DOHH2 (cell line): ENCODE measurements at regions not wholly inside any gene's neighbourhood (a gene's known extent, or its start where the extent isn't known, plus 50 kb on each side); places are given as distances from the start of the nearest gene placed in this dataset.

Experiments
- H3F3A ChIP-seq: fragments of 200-600 bp; sonication (generic), shearing (Covaris generic); 2 replicates; pipeline ENCODE4 v1.6.0; 2016; ENCODE audit warnings: antibody characterized with exemption, mild to moderate bottlenecking; ENCODE audit not compliant: control insufficient read depth, insufficient read depth
- H3K27ac ChIP-seq: fragments of 200-600 bp; sonication (generic); 2 replicates; pipeline ENCODE4 v1.5.1; 2014; ENCODE audit warnings: low read depth, mild to moderate bottlenecking, low read length, moderate library complexity
- H3K27me3 ChIP-seq: fragments of 200-600 bp; sonication (generic); 2 replicates; pipeline ENCODE4 v1.6.1; 2014; ENCODE audit warnings: mild to moderate bottlenecking, low read length, mixed read lengths; ENCODE audit not compliant: control insufficient read depth
- H3K36me3 ChIP-seq: fragments of 200-600 bp; sonication (generic); 2 replicates; pipeline ENCODE4 v1.6.1; 2014; ENCODE audit warnings: mild to moderate bottlenecking, low read length, moderate library complexity, mixed read lengths; ENCODE audit not compliant: control insufficient read depth
- H3K4me1 ChIP-seq: fragments of 200-600 bp; sonication (generic); 2 replicates; pipeline ENCODE4 v1.6.1; 2014; ENCODE audit warnings: mild to moderate bottlenecking, low read length, mixed read lengths; ENCODE audit not compliant: control insufficient read depth
- H3K4me2 ChIP-seq: fragments of 200-600 bp; sonication (generic); 2 replicates; pipeline ENCODE4 v1.6.0; 2014; ENCODE audit warnings: mild to moderate bottlenecking, low read length, moderate library complexity
- H3K4me3 ChIP-seq: fragments of 200-600 bp; sonication (generic); 2 replicates; pipeline ENCODE4 v1.5.1; 2014; ENCODE audit warnings: mild to moderate bottlenecking, low read length, mixed read lengths
- H3K79me2 ChIP-seq: fragments of 200-600 bp; sonication (generic); 2 replicates; pipeline ENCODE4 v1.6.1; 2014; ENCODE audit warnings: mild to moderate bottlenecking, low read length, mixed read lengths; ENCODE audit not compliant: control insufficient read depth
- H3K9me2 ChIP-seq: fragments of 200-600 bp; sonication (generic); replicated peaks from 2 replicates; pipeline ENCODE4 v1.6.1; 2014; ENCODE audit warnings: mild to moderate bottlenecking, low read length, mixed read lengths; ENCODE audit not compliant: control insufficient read depth
- H3K9me3 ChIP-seq: fragments of 200-600 bp; sonication (generic); 2 replicates; pipeline ENCODE4 v1.6.1; 2014; ENCODE audit warnings: antibody characterized with exemption, low read length, mixed read lengths; ENCODE audit not compliant: control insufficient read depth, insufficient read depth
- H4K20me1 ChIP-seq: fragments of 200-600 bp; sonication (generic); 2 replicates; pipeline ENCODE4 v1.6.0; 2014; ENCODE audit warnings: low read depth, mild to moderate bottlenecking, antibody characterized with exemption, low read length, moderate library complexity; ENCODE audit not compliant: control insufficient read depth, insufficient read depth
- CTCF ChIP-seq: fragments of 200-600 bp; sonication (generic); IDR thresholded peaks from one replicate; pipeline ENCODE4 v1.5.1; 2014; ENCODE audit warnings: antibody characterized with exemption, mild to moderate bottlenecking, low read depth, low read length; ENCODE audit not compliant: poor library complexity, severe bottlenecking
- EZH2phosphoT487 ChIP-seq: fragments of 200-600 bp; sonication (generic); IDR thresholded peaks from 2 replicates; pipeline ENCODE4 v1.6.1; 2017; ENCODE audit warnings: borderline replicate concordance, mild to moderate bottlenecking, antibody characterized with exemption, low read length, moderate library complexity, mixed read lengths

- H3K9me3 ChIP-seq = no peaks in the 10 kb centered on the region
- H3K36me3 ChIP-seq = no peaks in the 10 kb centered on the region
- no peaks in the 10 kb centered on the region for H3K4me1 ChIP-seq
- H3K4me3 ChIP-seq = no peak overlapping the region
- H3K9me2 ChIP-seq = no peaks in the 10 kb centered on the region
- H3F3A ChIP-seq = no peaks in the 10 kb centered on the region
- H3K79me2 ChIP-seq = no peaks in the 10 kb centered on the region
- no peak for TF ChIP-seq EZH2phosphoT487
- TF ChIP-seq CTCF = no peak
- no peak overlapping the region for H3K27ac ChIP-seq
- 0 out of 2 replicates have a peak, but pooled peaks cover 2% of the 10 kb centered on the region for H3K27me3 ChIP-seq
- H3K4me2 ChIP-seq = no peak overlapping the region
- H4K20me1 ChIP-seq = no peaks in the 10 kb centered on the region
These were observed 327.6 kb upstream of the UBE2E3 start for GRCh38 chr2:180652794-180653193.

DNA sequence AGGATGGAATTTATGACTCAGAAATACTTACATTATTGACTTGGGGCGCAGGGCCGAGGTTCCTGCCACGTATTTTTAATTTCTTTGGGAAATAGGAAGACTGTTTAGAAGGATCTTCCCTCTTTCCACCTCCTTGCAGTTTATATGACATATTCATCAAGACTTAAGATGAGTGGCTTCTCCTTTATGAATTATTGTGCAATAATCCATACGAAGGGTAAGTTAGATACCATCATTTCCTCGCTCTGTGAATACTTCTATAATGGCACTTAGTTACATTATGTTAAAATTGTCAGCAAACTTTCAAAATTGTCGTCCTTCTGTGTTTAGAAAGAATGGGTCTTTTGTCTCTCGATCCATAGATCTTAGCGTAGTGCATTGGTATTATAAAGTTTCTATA is 328.8 kb upstream of the UBE2E3 start:
- Histone ChIP-seq H3K4me3 (no peak overlapping the region), H3K79me2 (no peaks in the 10 kb centered on the region), H3K27ac (no peak overlapping the region), H3F3A (no peaks in the 10 kb centered on the region), H3K4me1 (no peaks in the 10 kb centered on the region), H3K27me3 (0 out of 2 replicates have a peak, but pooled peaks cover 2% of the 10 kb centered on the region), H3K9me3 (no peaks in the 10 kb centered on the region), H3K36me3 (no peaks in the 10 kb centered on the region), H4K20me1 (no peaks in the 10 kb centered on the region), H3K4me2 (no peak overlapping the region), H3K9me2 (no peaks in the 10 kb centered on the region)
- TF ChIP-seq CTCF = no peak

DNA sequence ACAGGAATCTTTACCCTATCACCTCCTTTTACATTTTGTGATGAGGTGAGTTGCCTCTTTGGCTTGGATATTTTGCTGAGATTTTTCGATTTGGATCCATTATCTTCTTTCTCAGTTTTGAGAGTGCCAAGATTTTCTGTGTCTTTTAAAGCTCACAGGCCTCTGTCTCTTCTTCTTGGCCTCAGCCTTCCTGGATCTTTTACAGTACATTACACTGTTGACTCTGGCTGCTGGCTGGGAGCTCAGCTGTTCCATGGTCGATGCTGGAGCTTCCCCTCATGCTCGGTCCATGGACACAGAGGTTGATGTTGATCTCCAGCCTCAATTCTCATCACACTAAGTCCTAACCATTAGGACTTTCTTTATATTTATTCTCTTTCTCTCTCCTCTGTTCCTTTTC is 332.8 kb upstream of the UBE2E3 start:
- no peaks in the 10 kb centered on the region for H3K9me2 ChIP-seq
- no peaks in the 10 kb centered on the region for H3F3A ChIP-seq
- H4K20me1 ChIP-seq = no peaks in the 10 kb centered on the region
- no peaks in the 10 kb centered on the region for H3K27me3 ChIP-seq
- no peaks in the 10 kb centered on the region for H3K36me3 ChIP-seq
- H3K79me2 ChIP-seq = no peaks in the 10 kb centered on the region
- H3K4me2 ChIP-seq = no peak overlapping the region
- no peaks in the 10 kb centered on the region for H3K9me3 ChIP-seq
- H3K4me1 ChIP-seq = no peaks in the 10 kb centered on the region
- no peak overlapping the region for H3K27ac ChIP-seq
- H3K4me3 ChIP-seq = no peak overlapping the region
- TF ChIP-seq EZH2phosphoT487 (no peak), CTCF (no peak)

- no peaks in the 10 kb centered on the region for H3F3A ChIP-seq
- no peaks in the 10 kb centered on the region for H3K9me2 ChIP-seq
- H3K27me3 ChIP-seq = no peaks in the 10 kb centered on the region
- H3K9me3 ChIP-seq = no peaks in the 10 kb centered on the region
- no peaks in the 10 kb centered on the region for H3K4me1 ChIP-seq
- no peak for TF ChIP-seq CTCF
- no peak for TF ChIP-seq EZH2phosphoT487
- H3K4me2 ChIP-seq = no peak overlapping the region
- H3K36me3 ChIP-seq = no peaks in the 10 kb centered on the region
- H3K79me2 ChIP-seq = no peaks in the 10 kb centered on the region
- no peak overlapping the region for H3K4me3 ChIP-seq
- H3K27ac ChIP-seq = no peak overlapping the region
- H4K20me1 ChIP-seq = no peaks in the 10 kb centered on the region
These were observed 333.2 kb upstream of the UBE2E3 start for GRCh38 chr2:180647221-180647620.
